Fibroblast of peridontal ligament (primary cell): ENCODE measurements at regions not wholly inside any gene's neighbourhood (a gene's known extent, or its start where the extent isn't known, plus 50 kb on each side); places are given as distances from the start of the nearest gene placed in this dataset.

Experiments used
- DNase-seq: peaks from one replicate; pipeline ENCODE4 v3.0.0-alpha.2; 2010; ENCODE audit errors: extremely low read depth

- no peak for DNase-seq
These were observed 152.7 kb upstream of the SOX11 start for GRCh38 chr2:5539282-5540165.

- no peak for DNase-seq
These were observed 151.3 kb upstream of the SOX11 start for GRCh38 chr2:5540856-5541255.

- no peak for DNase-seq
These were observed 147.9 kb upstream of the SOX11 start for GRCh38 chr2:5544205-5544786.

- DNase-seq = no peak
These were observed 146.0 kb upstream of the SOX11 start for GRCh38 chr2:5546181-5546580.

- no peak for DNase-seq
These were observed 143.0 kb upstream of the SOX11 start for GRCh38 chr2:5548991-5549715.

- no peak for DNase-seq
These were observed 142.4 kb upstream of the SOX11 start for GRCh38 chr2:5549771-5550170.

GRCh38 chr2:5555636-5556035 is 136.5 kb upstream of the SOX11 start:
- no peak for DNase-seq

GRCh38 chr2:5561006-5561405 is 131.2 kb upstream of the SOX11 start:
- DNase-seq = no peak

- no peak for DNase-seq
These were observed 129.8 kb upstream of the SOX11 start for GRCh38 chr2:5562426-5562825.

- no peak for DNase-seq
These were observed 129.3 kb upstream of the SOX11 start for GRCh38 chr2:5562865-5563264.

GRCh38 chr2:5563411-5563810 is 128.8 kb upstream of the SOX11 start:
- no peak for DNase-seq

GRCh38 chr2:5569256-5569655 is 122.9 kb upstream of the SOX11 start:
- DNase-seq = no peak

GRCh38 chr2:5576015-5576414 is 116.2 kb upstream of the SOX11 start:
- no peak for DNase-seq

- no peak for DNase-seq
These were observed 104.4 kb upstream of the SOX11 start for GRCh38 chr2:5587766-5588165.

- no peak for DNase-seq
These were observed 103.6 kb upstream of the SOX11 start for GRCh38 chr2:5588601-5589000.

- DNase-seq = no peak
These were observed 103.0 kb upstream of the SOX11 start for GRCh38 chr2:5589183-5589582.

GRCh38 chr2:5590886-5591285 is 101.3 kb upstream of the SOX11 start:
- no peak for DNase-seq

GRCh38 chr2:5592916-5593315 is 99.3 kb upstream of the SOX11 start:
- no peak for DNase-seq

- DNase-seq = no peak
These were observed 97.9 kb upstream of the SOX11 start for GRCh38 chr2:5594249-5594695.

GRCh38 chr2:5596868-5597267 is 95.3 kb upstream of the SOX11 start:
- DNase-seq = no peak

- no peak for DNase-seq
These were observed 94.0 kb upstream of the SOX11 start for GRCh38 chr2:5598156-5598555.

GRCh38 chr2:5609201-5609600 is 83.0 kb upstream of the SOX11 start:
- no peak for DNase-seq

GRCh38 chr2:5612666-5613065 is 79.5 kb upstream of the SOX11 start:
- DNase-seq = no peak
